ENCODE measurements at regions not wholly inside any gene's neighbourhood (a gene's known extent, or its start where the extent isn't known, plus 50 kb on each side); places are given as distances from the start of the nearest gene placed in this dataset.
"Not testable (repeated sequence)": the region's sequence is repeated elsewhere in the genome, so short reads cannot be mapped to it uniquely, and the experiment has no call there.

DNA sequence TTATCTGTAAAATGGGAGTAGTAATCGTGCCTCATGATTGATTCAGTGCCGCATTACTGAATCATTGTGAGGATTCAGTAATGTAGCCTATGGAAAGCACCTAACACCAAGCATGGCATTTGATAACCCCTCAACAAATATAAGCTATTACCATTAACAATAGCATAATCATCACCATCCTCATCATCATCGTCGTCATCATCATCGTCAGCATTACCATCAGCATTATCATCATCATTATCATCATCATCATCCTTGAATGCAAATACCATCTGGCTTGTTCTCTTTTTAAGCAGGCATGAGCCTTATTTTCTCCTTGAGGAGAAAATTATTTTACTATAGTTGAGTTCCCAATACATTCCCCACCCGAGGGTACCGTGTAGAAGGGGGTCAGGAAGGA is 115.4 kb upstream of the PTPRG start:
- DNase-seq = no peak

DNA sequence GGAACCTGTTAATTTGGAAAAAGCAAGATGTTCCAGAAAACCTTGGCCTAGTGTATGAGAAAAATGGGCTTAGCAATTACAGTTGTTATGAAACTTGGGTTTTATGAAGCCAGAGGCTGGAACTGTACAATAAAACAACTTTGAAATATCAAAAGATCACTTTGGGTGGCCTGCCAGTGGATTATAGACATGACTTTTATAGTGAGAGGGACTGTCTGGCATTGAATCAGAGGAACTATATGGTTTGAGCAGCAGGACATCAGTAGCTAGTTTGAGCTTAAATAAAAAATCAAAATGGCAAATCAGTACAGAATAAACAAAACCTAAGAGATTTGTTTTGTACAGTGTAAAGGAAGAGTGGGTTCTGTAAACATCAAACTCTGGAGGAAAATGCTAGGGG is 115.0 kb upstream of the PTPRG start:
- DNase-seq = no peak

DNA sequence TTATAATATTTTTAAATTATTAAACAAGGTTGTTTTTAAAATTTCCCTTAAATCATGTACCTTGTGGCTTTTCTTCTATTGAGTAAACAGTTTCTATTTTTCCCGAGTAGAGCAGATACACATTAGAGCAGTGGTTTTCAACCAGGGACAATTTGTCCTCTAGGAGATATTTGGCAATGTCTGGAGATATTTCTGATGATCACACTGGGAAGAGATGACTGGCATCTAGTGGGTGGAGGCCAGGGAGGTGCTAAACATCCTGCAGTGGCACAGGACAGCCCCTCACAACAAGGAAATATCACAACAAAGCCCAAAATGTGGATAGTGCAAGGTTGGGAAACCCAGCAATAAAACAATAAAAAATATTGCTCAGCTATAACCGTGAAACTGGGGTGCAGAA is 113.0 kb upstream of the PTPRG start:
- no peak for DNase-seq

DNA sequence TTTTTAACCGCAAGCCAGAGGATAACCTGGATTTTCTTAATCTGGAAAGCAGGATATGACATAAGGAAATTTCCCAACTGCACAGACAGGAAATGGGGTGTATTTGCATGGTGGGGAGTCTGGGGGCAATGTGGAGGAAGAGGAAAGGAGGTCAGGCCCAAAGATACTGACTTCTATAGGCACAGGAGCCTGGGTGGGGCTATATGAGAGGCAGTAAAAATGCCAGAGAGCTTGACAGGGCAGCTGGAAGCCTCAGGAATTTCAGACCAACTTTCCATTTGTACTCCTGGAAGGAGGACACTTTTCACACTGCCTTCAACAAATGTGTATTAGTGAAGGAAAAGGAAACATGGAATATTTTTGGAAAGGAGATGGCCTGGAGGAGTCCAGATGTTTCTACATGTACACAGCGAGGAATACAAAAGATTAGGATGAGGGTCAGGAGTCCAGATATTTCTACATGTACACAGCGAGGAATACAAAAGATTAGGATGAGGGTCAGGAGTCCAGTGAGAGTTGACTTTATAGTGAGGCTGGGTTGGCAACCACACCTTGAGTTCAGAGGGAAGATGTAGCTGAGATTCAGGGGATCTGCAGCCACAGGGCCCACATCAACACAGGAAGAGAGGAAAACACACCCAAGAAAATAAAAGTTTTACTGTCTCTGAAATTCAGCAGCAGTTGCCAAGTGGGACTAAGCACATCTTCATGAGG is 111.9 kb upstream of the PTPRG start:
- DNase-seq = no peak

DNA sequence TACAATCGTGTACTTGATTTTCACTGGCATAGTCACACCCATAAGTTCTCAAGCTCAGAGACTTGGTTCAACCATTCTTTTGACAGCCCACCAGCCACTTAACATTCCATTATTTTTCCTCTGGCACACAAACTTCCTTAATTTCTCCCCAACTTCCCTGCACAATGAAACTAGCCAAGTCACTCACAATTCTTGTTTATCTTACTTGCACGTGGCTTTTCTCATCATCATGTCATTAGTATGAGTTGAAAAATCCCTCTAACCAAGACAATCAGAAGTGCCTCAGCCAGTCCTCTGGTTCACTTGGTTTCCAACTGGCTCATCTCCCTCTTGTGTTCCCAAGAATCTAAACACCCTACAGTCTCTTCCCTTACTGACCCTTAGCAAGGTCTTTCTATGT is 110.5 kb upstream of the PTPRG start:
- peak; percentile 7 for DNase-seq

DNA sequence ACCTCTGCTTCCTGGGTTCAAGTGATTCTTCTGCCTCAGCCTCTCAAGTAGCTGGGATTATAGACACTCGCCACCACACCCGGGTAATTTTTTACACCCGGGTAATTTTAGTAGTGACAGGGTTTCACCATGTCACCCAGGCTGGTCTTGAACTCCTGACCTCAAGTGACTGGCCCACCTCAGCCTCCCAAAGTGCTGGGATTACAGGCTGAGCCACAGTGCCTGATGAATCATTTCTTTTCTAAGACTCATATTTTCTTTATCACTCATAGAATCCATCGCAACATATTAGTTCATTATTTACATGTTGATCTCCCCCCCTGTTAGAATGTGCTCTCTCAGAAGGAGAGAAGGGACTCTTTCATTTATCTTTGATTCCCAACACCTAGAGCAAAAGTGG is 109.5 kb upstream of the PTPRG start:
- peak; percentile 73 for DNase-seq

DNA sequence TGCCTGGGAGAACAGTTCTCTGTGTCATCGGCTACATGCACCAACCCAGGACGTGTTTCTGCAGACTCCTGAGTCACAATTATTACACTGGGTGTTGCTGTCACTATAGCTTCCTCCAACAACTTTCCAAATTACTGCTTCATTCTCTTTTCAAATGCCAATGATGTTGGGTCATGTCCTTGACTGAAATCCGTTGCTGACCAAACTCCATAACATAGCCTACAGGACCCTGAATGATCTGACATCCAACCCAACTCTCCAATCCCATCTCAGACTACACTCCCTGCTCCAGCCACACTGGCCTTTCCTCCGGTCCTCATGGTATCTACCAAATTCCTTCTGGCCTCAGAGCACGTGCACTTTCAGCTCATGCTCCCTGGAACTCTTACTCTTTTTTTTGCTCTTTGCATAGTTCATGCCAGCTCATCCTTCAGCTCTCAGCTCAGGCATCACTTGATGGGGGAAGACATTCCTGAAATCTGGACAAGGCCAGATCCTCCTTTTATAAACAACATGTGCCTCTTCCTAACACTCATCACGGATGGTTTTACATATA is 108.8 kb upstream of the PTPRG start:
- peak; percentile 93 for DNase-seq

DNA sequence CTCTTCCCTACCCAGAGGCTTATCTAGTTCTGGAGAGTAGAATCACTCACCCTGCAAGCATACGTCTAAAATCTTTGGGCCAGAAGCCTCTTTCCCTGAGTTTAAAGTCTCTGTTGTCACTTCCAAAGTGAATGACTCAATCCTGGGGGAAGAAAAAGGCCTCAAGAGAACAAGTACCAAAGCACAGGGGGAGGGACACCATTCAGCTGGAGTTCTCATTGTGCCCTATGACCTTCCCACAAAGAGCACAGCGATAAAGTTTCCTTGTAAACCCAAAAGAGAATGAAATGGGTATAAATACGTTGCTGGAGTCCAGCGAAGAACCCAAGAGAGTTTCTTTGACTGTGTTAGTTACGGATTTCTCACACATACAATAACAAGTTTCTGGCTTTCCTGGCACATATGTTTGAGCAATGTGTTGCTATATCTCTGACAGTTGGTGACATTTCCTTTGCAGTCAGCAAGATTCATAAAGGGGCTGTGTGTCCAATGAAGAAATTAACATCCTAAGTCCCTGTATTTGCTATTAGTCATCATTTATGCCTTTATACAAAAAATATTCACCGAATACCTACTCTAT is 107.3 kb upstream of the PTPRG start:
- peak; percentile 65 for DNase-seq

DNA sequence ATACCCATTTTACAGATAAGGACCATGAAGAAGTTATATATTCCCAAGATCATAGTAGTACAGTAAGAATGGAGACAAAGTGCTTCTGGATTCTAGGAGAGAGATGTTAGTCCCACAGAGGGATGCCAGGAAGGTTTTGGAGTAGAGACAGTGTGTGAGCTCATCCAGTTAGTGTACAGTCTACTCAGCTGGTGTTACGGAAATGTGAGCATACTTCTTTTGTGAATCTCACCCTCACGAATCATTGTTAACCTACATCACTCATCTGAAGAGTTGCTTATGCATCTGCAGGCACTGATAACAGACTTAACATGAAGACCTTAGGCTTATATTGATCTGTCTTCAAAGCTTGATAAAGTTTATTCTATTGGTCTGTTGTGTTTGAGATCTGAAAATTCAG is 106.6 kb upstream of the PTPRG start:
- DNase-seq = peak; percentile 85

DNA sequence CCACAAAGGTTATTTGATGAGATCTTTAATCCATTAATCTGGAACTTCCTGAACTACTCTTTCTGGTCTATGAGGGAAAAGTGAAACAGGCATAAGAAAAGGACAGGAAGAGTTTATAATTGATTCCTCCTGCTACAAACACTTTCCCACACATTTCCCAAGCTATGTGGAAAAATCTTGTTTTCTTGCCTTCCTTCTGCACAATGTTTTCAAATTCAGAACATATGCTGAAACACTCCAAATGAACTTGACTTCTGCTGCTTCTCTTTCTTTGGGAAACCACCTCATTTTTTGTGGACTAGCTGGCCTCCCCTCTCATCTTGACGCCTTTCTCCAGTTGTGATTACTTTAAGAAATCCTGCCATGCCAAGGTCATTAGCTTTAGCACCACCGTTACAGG is 100.7 kb upstream of the PTPRG start:
- DNase-seq = no peak

DNA sequence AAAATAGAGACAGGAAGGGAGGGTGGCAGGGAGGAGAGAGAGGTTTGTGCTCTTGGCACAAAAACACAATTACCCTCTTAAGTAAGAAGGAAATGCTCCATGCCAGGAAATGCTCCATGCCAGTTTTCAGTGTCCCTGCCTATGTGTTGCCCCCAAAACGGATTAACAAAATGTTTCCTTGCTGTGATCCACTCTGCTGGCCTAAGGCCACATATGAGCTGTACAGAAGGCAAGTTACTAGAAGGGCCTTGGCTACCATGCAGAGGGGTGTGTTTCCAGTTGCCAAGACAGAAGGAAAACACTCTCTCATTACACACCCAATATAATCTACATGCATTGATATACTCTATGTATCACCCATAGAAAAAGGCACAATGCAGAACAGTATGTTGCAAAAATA is 98.2 kb upstream of the PTPRG start:
- no peak for DNase-seq

DNA sequence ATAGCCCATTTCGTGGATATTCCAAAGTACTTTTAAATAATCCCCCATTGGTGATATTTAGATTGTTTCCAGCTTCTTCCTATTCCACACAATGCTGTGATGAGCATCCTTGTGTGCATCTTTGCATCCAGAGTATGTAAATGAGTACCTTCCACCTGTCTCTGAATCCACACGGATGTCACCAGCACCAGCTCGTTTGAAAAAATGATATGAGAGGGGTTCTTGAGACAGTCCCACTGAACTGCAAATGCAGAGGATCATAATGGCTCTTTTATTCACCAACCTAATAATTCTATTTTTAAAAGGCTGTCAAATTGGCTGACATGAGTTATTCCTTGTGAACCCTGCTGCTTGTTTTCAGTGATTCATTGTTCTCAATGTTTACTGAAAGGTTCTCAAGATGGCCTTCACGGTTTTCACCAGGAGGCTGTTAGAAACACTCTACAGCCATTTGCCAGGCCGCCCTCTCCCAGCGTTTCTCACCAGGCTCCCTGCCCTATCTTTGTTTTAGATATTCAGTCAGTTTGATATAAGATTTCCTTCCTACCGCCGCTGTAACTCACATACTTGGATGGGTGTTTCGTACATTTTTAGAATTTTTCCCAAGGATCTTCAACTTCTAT is 96.7 kb upstream of the PTPRG start:
- DNase-seq = peak; percentile 44

DNA sequence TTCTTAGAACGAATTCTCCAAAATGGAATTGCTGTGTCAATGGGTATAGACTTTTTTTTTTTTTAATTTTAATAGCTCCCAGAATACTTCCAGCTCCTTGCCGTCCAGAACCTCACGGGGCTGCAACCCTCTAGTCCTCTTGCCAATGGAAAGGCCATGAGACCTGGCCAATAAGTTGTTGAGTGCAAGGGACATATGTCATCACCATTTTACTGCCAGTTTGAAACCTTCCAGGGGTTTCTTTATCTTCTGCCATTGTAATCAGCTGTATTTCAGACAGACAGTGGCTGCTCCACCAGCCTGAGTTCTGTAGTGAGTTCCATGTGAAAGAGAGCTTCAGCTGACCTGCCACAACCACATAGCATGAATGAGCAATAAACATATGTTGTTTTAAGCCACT is 95.0 kb upstream of the PTPRG start:
- no peak for DNase-seq

DNA sequence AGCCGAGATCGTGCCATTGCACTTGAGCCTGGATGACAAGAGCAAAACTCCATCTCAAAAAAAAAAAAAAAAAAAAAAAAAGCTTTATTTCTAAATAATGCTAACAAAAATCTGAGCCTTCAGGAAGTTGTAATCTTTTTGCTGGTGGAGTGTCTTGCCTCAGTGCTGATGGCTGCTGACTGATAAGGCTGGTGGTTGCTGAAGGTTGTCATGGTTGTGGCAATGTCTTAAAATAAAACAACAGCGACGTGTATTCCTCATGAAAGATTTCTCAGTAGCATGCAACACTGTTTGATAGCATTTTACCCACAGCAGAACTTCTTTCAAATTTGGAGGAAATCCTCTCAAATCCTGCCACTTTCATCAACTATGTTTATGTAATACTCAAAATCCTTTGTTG is 77.4 kb upstream of the PTPRG start:
- no peak for DNase-seq

DNA sequence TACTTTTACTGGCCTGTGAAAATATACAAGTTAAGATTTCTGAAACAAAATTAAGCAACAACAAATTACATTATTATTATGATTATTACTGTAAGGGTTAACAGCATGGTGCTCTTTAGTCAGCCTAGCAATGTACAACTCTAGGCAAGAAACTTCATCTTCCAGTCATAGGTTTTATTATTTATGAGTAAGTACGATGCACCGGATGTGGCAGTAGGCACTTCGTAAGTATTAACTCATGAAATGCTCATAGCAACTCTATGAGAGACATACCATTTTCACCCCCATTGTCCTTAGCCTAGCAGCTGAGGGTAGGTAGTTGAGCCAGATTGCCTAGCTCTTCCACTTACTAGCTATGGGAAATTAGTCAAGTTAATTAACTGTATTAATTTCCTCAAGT is 68.0 kb upstream of the PTPRG start:
- DNase-seq = no peak

DNA sequence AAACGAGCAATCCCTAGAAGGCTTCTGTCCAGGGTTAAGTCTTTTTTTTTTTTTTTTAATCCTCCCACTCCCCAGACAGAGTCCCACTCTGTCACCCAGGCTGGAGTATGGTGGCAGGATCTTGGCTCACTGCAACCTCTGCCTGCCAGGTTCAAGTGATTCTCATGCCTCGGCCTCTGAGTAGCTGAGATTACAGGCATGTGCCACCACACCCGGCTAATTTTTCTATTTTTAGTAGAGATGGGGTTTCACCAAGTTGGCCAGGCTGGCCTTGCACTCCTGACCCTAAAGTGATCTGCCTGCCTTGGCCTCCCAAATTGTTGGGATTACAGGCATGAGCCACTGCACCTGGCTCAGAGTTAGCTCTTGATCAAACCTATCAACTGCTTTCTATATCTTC is 67.1 kb upstream of the PTPRG start:
- not testable (repeated sequence) for DNase-seq

DNA sequence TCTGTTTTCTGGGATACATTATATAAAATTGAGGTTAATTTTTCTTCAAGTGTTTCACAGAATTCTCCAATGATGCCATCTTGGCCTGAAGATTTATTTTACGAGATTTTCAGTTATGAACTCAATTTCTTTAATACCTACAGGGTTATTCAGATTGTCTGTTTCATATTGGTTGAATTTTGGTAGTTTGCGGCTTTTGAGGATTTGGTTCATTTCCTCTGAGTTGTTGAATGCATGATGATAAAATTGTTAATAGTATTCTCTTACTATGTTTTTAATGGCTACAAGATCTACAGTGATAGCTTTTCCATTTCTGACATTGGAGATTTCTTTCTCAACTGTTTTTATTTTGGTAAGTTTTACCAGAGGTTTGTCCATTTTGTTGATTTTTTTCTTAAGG is 63.9 kb upstream of the PTPRG start:
- no peak for DNase-seq

DNA sequence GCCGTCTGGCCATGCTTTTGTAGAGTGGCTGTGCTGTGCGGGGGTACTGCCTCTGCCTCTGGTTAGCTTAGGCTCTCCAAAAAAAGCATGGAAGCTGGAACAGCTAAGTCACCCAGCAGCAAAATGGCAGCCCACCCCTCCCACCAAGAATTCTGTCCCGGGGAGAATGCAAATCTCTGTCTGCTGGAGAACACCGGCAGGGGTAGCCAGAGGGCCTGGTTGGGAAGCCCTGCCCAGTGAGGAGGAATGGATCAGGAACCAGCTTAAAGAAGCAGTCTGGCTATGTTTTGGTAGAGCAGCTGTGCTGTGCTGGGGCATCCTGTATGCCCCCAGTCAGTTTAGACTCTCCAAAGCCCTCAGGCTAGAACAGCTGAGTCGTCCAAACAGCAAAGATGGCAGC is 56.2 kb upstream of the PTPRG start:
- DNase-seq = no peak

DNA sequence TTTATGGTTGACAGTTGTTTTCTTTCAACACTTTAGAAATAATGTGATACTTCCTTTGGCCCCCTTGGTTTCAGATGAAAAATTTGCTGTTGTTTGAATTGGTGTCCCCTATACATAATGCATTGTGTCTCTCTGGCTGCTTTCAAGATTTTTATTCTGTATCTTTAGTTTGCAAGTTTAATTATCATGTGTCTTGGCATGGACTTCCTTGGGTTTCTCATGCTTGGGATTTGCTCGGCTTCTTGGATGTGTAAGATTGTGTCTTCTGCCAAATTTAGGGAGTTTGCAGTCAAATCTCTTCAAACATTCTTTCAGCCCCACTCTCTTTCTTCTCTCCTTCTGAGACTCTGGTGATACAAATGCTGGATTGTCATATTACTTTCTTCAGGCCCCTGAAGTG is 53.4 kb upstream of the PTPRG start:
- no peak for DNase-seq
